ENCODE measurements at regions not wholly inside any gene's neighbourhood (a gene's known extent, or its start where the extent isn't known, plus 50 kb on each side); places are given as distances from the start of the nearest gene placed in this dataset.

DNA sequence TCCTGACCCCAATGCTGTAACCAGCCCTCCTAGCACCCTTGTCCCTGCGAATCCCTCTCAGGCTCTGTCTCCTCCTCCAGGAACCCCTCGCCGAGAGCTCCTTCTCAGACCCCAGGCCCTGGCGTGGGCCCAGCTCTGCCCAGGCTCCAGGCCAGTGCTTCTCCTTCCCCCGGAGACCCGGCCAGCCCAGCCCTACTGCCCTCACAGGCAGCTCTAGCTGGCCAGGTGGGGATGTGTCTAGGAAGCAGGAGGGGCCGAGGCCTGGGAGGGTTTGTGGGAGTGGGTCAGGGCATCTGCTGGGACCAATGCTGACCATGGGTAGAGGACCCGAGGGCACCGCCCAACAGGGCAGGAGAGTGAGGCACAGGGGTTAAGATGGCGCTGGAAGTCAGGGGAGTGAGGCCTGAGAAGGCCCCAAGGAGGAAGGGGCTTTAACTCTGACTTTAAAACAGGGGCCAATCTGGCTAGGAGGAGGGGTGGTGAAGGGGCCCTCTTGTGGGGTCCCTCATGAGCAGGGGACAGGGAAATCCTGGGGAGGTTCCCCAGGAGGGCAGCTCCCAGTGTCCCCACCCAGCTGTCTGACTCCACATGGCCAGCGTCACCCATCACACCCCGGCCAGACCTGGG is 64.7 kb upstream of the NKX1-1 start:
- TF ChIP-seq EZH2 (IDR thresholded peaks at IDR 0.05; ENCODE audit: low read length, unreplicated experiment), result no peak
- TF ChIP-seq, protein P1, sequence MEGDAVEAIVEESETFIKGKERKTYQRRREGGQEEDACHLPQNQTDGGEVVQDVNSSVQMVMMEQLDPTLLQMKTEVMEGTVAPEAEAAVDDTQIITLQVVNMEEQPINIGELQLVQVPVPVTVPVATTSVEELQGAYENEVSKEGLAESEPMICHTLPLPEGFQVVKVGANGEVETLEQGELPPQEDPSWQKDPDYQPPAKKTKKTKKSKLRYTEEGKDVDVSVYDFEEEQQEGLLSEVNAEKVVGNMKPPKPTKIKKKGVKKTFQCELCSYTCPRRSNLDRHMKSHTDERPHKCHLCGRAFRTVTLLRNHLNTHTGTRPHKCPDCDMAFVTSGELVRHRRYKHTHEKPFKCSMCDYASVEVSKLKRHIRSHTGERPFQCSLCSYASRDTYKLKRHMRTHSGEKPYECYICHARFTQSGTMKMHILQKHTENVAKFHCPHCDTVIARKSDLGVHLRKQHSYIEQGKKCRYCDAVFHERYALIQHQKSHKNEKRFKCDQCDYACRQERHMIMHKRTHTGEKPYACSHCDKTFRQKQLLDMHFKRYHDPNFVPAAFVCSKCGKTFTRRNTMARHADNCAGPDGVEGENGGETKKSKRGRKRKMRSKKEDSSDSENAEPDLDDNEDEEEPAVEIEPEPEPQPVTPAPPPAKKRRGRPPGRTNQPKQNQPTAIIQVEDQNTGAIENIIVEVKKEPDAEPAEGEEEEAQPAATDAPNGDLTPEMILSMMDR (conservative IDR thresholded peaks at IDR 0.05; ENCODE audit: low read depth, low read length), result no peak
- TF ChIP-seq EZH2phosphoT487 (IDR thresholded peaks at IDR 0.05; ENCODE audit: borderline replicate concordance, low read length), result no peak

Data from PC-3 (cell line).